GM12873 (cell line): ENCODE measurements at regions not wholly inside any gene's neighbourhood (a gene's known extent, or its start where the extent isn't known, plus 50 kb on each side); places are given as distances from the start of the nearest gene placed in this dataset.

ENCODE experiments used
- CTCF ChIP-seq: IDR thresholded peaks from 2 replicates; pipeline ENCODE4 v1.5.1; 2012; ENCODE audit warnings: low read depth, mild to moderate bottlenecking, moderate library complexity, low read length, control low read depth; ENCODE audit not compliant: insufficient read depth; ENCODE audit errors: missing control alignments

- TF ChIP-seq CTCF: no peak
These were observed 159.7 kb upstream of the SNX2 start for GRCh38 chr5:122615146-122615545.

GRCh38 chr5:122615832-122616231, 159.0 kb upstream of the SNX2 start:
- no peak for TF ChIP-seq CTCF

GRCh38 chr5:122629121-122629677, 145.7 kb upstream of the SNX2 start:
- no peak for TF ChIP-seq CTCF

GRCh38 chr5:122638581-122638980, 136.3 kb upstream of the SNX2 start:
- TF ChIP-seq CTCF: no peak

GRCh38 chr5:122639033-122639432, 135.8 kb upstream of the SNX2 start:
- no peak for TF ChIP-seq CTCF

GRCh38 chr5:122639864-122640263, 135.0 kb upstream of the SNX2 start:
- TF ChIP-seq CTCF: no peak

GRCh38 chr5:122649080-122649479, 125.8 kb upstream of the SNX2 start:
- TF ChIP-seq CTCF: no peak
